ACC112 (cell line): ENCODE measurements at regions not wholly inside any gene's neighbourhood (a gene's known extent, or its start where the extent isn't known, plus 50 kb on each side); places are given as distances from the start of the nearest gene placed in this dataset.

Experiments
- H2AFZ ChIP-seq: fragments of 200-600 bp; sonication (generic); one replicate; pipeline ENCODE4 v1.6.0; 2017; ENCODE audit warnings: antibody characterized with exemption, low read length; ENCODE audit not compliant: unreplicated experiment
- H3K27ac ChIP-seq: fragments of 200-600 bp; sonication (generic); 2 replicates; pipeline ENCODE4 v1.5.1; 2014; ENCODE audit warnings: low read depth, mild to moderate bottlenecking, antibody characterized with exemption, low read length, moderate library complexity
- H3K27me3 ChIP-seq: fragments of 200-600 bp; sonication (generic); 2 replicates; pipeline ENCODE4 v1.6.1; 2014; ENCODE audit warnings: mild to moderate bottlenecking, antibody characterized with exemption, low read length, moderate library complexity, mixed read lengths; ENCODE audit not compliant: insufficient read depth
- H3K36me3 ChIP-seq: fragments of 200-600 bp; sonication (generic); 2 replicates; pipeline ENCODE4 v1.6.1; 2016; ENCODE audit warnings: mild to moderate bottlenecking, antibody characterized with exemption, low read length, moderate library complexity, mixed read lengths; ENCODE audit not compliant: insufficient read depth
- H3K4me1 ChIP-seq: fragments of 200-600 bp; sonication (generic); one replicate; pipeline ENCODE4 v1.6.1; 2016; ENCODE audit warnings: low read length, mixed read lengths; ENCODE audit not compliant: insufficient read depth, unreplicated experiment, control insufficient read depth
- H3K4me3 ChIP-seq: fragments of 200-600 bp; sonication (generic); 2 replicates; pipeline ENCODE4 v1.5.1; 2014; ENCODE audit warnings: mild to moderate bottlenecking, low read depth, low read length
- H3K79me2 ChIP-seq: fragments of 200-600 bp; sonication (generic); one replicate; pipeline ENCODE4 v1.6.0; 2016; ENCODE audit warnings: low read length; ENCODE audit not compliant: control insufficient read depth, unreplicated experiment, insufficient read depth

DNA sequence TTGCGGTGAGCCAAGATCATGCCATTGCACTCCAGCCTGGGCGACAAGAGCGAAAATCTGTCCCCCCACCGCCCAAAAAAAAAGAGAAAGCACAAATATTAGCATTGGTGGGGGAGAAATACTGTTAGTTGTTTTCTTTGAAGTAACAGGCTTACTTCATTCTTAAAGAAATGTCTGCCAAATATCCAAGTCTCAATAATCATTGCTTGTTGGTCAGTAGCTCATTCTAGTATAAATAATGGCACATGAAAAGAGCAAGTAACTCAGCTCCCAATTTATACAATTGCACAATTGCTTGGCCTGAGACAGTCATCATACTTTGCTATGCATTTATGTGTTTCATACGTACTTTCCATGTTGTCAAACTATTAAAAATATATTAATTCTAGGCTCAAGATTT, 499.2 kb upstream of the PLXNA2 start:
- H3K27me3 ChIP-seq = no peaks in the 10 kb centered on the region
- no peak overlapping the region for H3K27ac ChIP-seq
- no peak overlapping the region for H3K4me3 ChIP-seq
- H3K79me2 ChIP-seq = no peaks in the 10 kb centered on the region
- H3K4me1 ChIP-seq = no peaks in the 10 kb centered on the region
- H3K36me3 ChIP-seq = no peaks in the 10 kb centered on the region
- H2AFZ ChIP-seq = no peak overlapping the region

DNA sequence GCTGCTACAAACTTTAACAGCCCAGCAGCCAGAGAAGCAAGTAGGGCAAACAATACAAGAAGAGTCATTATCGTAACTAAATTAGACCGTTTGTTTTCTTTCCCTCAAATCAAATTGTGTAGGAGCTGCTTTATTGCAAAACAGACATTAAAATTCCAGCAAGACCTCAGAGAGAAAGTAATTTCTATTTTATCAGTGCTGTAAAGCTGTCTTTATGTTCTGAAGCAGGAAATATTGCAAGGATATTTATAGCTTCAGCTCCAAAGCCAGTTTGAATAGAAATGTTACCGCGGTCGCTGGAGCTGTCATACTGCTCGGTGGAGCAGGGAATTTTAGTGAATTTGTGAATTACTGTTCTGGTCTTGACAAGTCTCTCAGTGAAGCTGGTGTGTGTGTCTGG, 503.8 kb upstream of the PLXNA2 start:
- no peaks in the 10 kb centered on the region for H3K27me3 ChIP-seq
- H3K4me1 ChIP-seq = no peaks in the 10 kb centered on the region
- no peak overlapping the region for H2AFZ ChIP-seq
- H3K79me2 ChIP-seq = no peaks in the 10 kb centered on the region
- H3K27ac ChIP-seq = no peak overlapping the region
- H3K4me3 ChIP-seq = no peak overlapping the region
- H3K36me3 ChIP-seq = no peaks in the 10 kb centered on the region

DNA sequence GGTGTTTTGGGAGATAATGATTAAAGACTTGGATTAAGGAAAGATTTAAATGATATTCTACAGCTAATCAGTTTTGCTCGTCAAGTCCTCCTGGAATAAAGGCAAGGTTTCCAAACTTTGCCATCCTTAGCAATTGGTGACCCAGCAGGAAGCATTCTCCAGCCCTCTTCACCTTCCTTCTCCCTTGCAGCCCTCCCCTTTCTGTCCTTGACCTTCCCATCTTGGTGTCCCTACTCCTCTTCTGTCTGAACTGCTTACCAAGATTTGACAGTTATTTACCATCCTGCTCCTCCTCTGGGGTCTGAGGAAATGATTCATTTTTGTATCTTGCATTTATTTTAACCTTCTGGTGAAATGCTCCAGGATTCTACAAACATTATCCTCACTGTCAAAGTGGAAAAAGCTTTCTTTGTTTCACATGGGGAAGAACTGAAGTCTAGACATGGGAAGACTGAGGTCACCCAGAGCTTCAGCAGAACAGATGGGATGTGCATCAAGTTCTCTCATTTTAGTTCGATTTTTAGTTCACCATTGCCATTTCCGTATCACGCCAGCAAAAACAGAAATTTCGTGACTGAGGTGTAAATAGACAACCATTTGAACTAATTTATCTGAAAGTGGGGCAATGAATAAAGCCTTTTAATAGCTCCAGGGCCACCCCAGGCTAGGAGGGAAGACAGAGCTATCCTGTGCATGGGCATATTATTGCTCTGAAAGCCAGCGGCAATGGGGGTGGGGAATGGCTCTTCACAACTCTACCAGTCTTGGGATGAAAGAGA, 504.4 kb upstream of the PLXNA2 start:
- Histone ChIP-seq H3K36me3 (no peaks in the 10 kb centered on the region), H3K79me2 (no peaks in the 10 kb centered on the region), H3K4me3 (no peak overlapping the region), H2AFZ (no peak overlapping the region), H3K4me1 (no peaks in the 10 kb centered on the region), H3K27me3 (no peaks in the 10 kb centered on the region), H3K27ac (no peak overlapping the region)

DNA sequence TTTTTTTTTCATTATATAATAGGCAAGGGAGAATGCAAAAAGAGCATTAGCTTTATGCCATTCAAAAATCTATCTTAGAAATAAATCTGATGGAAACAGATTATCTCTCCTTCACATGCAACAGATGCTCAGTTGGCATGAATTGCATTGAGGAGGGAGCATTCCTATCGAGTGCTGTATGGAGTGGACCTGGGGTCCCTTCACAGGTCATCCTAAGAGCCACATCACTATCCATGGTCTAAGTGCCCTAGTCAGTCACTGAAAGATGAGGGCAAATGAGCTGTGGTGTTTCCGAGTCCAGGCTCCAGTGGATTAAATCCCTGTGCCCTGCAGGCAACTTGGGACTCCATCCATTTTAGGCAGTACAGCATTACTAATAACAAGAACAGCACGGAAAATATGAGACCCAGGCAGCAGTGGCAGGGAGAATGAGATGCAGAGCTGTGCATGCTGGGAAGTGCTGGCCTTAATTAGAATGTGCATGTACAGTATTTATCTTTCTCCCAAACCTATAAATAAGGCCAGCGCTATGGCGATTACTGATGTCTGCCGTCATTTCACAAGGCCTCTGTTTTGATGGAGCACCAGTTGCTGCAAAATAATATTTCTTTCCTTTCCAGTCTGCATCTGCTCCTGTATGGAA, 512.3 kb upstream of the PLXNA2 start:
- no peak overlapping the region for H2AFZ ChIP-seq
- H3K79me2 ChIP-seq = no peaks in the 10 kb centered on the region
- H3K27me3 ChIP-seq = no peaks in the 10 kb centered on the region
- H3K4me1 ChIP-seq = no peaks in the 10 kb centered on the region
- H3K36me3 ChIP-seq = no peaks in the 10 kb centered on the region
- no peak overlapping the region for H3K4me3 ChIP-seq
- no peak overlapping the region for H3K27ac ChIP-seq

DNA sequence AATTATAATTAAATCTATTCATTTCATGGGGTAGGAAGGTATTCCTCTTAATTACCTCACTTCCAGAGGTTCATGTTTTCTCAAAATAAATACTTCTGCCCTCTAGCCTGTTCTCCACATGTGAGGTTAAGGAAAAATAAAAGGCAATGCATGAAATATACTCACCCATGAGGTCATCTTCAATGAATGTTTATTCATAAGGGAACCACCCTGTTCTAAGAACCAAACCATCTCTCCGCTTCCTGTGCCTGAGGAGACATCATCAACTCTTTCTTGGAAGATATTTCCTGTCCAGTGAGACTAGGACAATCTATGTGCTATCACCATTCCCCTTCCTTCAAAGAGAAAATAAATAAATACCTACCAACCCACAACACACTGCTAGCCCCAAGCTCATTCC, 513.7 kb upstream of the PLXNA2 start:
- Histone ChIP-seq H3K4me1 (no peaks in the 10 kb centered on the region), H3K27ac (no peak overlapping the region), H3K79me2 (no peaks in the 10 kb centered on the region), H3K4me3 (no peak overlapping the region), H3K27me3 (no peaks in the 10 kb centered on the region), H3K36me3 (no peaks in the 10 kb centered on the region), H2AFZ (no peak overlapping the region)

DNA sequence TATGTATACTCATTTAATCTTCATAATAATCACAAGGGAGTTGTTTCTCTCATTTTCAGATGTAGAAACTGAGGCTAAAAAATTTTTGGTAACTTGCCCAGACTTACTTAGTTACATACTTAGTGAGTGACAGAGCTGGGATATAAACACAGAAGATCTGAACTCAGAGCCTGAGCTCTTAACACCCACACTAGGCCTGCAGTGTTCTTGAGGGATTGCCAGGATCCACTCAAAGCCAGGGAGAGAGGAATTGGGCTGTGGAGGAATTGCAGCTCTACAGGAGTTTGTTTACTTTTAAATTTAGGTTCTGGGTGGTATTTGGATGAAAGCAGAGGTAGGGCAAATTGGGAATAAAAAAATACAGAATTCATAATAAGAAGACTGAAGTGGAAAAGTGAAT, 515.1 kb upstream of the PLXNA2 start:
- no peak overlapping the region for H3K4me3 ChIP-seq
- H3K27ac ChIP-seq = no peak overlapping the region
- no peaks in the 10 kb centered on the region for H3K79me2 ChIP-seq
- no peaks in the 10 kb centered on the region for H3K36me3 ChIP-seq
- H2AFZ ChIP-seq = no peak overlapping the region
- no peaks in the 10 kb centered on the region for H3K4me1 ChIP-seq
- H3K27me3 ChIP-seq = no peaks in the 10 kb centered on the region

DNA sequence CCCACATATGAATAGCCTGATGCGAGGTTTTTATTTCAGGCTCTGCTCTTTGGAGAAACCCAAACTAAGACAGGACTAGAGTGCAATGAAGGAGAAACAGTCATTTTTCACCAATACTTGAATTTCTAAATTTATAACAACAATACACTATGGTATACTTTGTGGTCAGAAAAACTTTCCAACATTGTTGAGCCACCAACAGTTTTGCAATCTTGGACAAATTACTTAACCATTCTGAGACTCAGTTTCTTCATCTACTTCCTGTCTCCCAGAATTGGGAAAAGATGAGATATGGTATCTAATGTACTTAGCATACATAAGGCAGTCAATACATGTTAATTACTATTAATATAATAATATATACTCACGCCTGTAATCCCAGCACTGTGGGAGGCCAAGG, 519.8 kb upstream of the PLXNA2 start:
- no peaks in the 10 kb centered on the region for H3K36me3 ChIP-seq
- H3K27me3 ChIP-seq = no peaks in the 10 kb centered on the region
- no peaks in the 10 kb centered on the region for H3K4me1 ChIP-seq
- H3K4me3 ChIP-seq = no peak overlapping the region
- H2AFZ ChIP-seq = no peak overlapping the region
- no peaks in the 10 kb centered on the region for H3K79me2 ChIP-seq
- no peak overlapping the region for H3K27ac ChIP-seq

DNA sequence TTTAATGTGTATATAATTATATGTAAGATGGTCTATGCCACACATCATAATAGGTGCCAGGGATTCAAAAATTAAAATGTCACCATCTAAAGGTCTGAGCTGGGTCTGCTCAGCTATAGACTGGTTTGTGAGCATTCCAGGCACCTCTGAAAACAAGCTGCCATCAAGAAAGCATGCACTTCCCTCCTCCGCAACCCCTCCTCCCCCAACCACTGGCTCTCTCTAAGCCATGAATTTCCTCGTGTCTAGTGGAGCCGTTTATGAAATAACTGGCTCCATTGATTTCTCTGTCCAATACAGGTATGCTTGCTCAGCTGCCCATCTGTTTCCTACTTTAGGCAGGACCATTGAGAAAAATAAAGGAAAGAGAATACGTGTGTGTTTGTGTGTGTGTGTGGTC, 522.6 kb upstream of the PLXNA2 start:
- Histone ChIP-seq H3K79me2 (no peaks in the 10 kb centered on the region), H3K4me3 (no peak overlapping the region), H3K27ac (no peak overlapping the region), H3K4me1 (no peaks in the 10 kb centered on the region), H3K27me3 (no peaks in the 10 kb centered on the region), H2AFZ (no peak overlapping the region), H3K36me3 (no peaks in the 10 kb centered on the region)

DNA sequence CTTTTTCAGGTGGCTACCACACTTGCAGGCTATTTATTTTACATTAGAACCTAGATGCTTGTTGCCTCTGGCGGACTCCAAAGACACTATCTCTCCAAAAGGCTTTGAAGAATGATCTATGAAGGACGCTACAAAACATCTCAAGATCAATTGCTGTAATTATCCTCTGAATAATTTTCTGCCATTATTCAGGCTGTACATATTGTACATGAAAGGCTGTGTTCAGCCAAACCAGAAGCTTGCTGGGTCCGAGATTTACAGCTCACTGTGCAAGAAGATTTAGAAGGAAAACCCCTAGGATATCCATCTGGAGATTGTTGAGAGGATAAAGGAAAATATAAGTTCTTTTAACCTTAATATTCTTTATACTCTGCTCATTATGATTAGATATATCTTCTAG, 523.6 kb upstream of the PLXNA2 start:
- Histone ChIP-seq H3K4me1 (no peaks in the 10 kb centered on the region), H3K36me3 (no peaks in the 10 kb centered on the region), H3K27ac (no peak overlapping the region), H3K27me3 (no peaks in the 10 kb centered on the region), H2AFZ (no peak overlapping the region), H3K79me2 (no peaks in the 10 kb centered on the region), H3K4me3 (no peak overlapping the region)

DNA sequence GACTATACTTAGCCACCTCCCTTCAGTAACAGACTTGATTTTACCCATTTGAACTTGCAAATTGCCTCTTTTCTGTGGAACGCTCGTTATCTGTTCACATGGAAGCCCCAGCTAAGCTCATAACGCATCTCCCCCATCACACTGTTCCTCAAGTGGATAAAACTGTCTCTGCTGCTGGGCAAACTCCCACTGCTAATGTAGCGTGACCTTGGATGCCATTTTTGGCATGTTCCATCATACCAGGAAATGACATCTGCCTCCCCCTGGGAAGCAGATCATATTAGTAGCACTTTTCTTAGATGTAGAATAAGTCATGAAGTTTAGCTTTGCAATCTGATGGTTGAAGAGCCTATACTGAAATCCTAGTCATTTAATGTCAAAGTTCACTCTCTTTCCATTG, 528.7 kb upstream of the PLXNA2 start:
- Histone ChIP-seq H3K4me1 (no peaks in the 10 kb centered on the region), H2AFZ (no peak overlapping the region), H3K79me2 (no peaks in the 10 kb centered on the region), H3K4me3 (no peak overlapping the region), H3K36me3 (no peaks in the 10 kb centered on the region), H3K27ac (no peak overlapping the region), H3K27me3 (no peaks in the 10 kb centered on the region)

DNA sequence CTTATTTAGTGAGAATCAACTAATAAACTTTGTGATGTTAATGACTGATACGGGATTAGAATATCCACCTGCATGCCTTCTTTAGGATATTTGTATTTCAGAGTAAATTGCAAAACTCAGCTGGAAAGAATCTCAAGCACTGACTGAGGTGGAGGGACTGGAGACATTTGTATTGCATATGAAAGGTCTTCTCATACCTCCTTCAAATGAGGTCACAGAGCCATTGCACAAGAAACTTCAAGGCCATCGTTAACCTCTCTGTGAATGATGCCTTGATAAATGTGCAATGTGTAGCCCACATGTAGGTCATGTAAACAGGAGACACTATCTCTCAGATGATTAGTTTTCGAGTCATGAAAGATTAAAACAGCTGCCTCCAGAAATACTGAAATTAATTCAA, 531.7 kb upstream of the PLXNA2 start:
- Histone ChIP-seq H3K4me1 (no peaks in the 10 kb centered on the region), H3K79me2 (no peaks in the 10 kb centered on the region), H3K36me3 (no peaks in the 10 kb centered on the region), H3K27me3 (no peaks in the 10 kb centered on the region), H2AFZ (no peak overlapping the region), H3K4me3 (no peak overlapping the region), H3K27ac (no peak overlapping the region)
